Superior temporal gyrus (tissue), 1 donor: ENCODE measurements at regions not wholly inside any gene's neighbourhood (a gene's known extent, or its start where the extent isn't known, plus 50 kb on each side); places are given as distances from the start of the nearest gene placed in this dataset.
"Not testable (repeated sequence)": the region's sequence is repeated elsewhere in the genome, so short reads cannot be mapped to it uniquely, and the experiment has no call there.

ENCODE experiments used
- DNase-seq: peaks from one replicate; pipeline ENCODE4 v3.0.0-alpha.2; 2016; ENCODE audit errors: extremely low spot score

DNA sequence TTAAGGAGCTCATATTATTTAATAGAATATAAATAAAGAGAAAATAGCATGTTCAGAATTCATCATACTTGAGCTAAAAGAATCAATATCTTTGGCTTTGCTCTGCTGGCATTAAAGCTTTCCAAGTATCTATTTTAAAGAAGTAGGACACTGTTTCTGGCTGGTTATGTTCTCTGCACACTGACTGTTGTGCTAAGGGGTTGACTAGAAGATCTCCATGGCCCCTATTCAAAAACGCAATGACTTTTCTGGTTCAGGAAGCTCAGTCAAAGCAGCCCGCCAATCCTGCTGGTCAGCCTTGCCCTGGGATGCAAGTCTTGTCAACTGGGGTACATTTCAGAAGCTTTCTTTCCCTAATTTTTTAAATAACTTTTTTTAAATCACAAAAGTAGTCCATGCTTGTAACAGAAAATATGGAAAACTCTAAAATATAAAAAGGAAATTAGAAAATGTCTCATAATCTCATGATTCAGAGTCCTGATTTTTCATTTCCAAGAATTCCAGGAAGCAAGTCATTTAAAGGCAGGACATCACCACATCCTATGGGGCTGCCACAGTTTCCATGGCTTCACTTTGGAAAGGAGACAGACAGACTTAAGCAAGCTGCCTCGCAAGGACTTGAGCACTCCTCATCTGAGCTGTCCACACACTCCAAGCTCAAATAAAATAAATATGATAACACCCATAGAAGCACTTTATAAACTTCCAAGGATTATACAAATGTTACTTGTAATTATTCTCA, 195.1 kb downstream of the TXNL1 start:
- no peak for DNase-seq

DNA sequence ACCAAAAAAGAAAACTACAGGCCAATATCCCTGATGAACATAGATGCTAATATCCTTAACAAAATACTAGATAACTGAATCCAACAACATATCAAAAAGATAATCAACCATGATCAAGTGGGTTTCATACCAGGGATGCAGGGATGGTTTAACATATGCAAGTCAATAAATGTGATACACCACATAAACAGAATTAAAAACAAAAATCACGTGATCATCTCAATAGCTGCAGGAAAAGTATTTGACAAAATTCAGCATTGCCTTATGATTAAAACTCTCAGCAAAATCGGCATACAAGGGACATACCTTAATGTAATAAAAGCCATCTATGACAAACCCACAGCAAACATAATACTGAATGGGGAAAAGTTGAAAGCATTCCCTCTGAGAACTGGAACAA, 199.9 kb downstream of the TXNL1 start:
- not testable (repeated sequence) for DNase-seq

DNA sequence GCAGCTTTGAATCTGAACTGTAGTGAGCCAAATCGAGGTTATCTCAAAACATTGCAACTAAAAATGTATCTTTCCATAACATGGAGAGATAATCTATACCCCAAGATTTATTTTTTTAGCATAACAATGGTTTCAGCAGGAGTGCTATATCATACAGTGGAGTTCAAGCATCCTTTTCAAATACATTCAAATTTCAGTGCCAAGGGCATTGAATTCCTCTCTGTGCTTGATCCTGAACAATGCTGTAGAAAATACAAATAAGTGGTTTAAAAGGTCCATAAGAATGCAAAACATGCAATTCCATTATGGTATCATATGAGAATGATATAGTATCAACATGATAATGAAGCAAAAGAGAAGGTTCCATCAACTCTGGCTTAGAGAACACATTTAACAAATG, 201.7 kb downstream of the TXNL1 start:
- no peak for DNase-seq

DNA sequence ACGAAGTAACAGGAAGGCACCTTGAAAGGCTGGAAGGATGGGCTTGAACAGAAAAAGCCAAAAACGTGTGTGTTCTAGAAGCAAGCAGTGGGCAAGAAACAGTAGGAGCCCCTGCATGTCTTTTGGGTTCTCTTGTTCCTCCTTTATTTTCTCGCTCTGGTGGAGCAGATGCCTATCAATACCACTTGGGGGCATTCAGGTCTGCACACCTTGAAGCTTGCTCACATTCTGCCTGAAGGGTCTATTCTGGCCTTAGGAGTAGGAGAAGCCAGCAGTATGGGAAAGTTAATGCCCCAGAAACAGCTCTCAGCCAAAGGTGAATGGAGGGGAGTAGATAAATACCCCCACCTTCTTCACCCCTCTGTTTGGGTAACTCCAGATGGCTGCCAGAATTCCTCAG, 204.5 kb downstream of the TXNL1 start:
- DNase-seq: no peak

DNA sequence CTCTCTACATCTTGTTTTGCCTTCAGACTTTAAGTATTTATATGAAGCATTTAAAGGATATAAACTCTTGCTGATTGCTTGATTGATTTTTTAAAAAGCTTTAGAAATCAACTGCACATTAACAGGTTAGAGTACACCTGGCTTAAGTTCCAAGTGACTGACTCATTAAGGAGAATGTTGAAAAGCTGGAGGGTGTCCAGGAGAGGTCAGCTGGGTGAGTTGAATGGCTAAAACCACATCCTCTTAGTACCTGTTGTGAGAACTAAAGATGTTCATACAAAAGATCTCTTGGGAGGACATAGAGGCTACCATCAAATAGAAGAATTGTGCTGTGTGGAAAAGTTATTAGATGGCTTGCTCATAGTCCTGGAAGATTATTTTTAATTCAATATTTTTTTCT, 206.8 kb downstream of the TXNL1 start:
- DNase-seq: no peak

DNA sequence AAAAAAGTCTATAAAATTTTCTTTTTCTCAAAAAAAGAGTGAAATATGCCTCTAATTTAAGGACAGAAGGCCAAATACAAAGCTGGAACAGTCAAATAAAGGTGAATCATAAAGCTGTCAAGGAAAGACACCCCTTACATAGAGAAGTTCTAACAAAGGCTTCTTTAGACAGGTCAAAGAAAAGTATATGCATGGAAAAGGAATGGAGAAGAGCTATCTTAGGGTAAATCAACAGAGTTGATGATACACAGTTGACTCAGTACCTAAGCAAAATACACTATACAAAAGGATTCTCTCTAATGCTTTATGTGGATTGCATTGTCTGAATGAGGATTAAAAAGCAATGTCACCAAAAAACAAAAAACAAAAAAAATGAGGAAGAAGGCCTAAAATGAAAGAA, 214.8 kb downstream of the TXNL1 start:
- no peak for DNase-seq

DNA sequence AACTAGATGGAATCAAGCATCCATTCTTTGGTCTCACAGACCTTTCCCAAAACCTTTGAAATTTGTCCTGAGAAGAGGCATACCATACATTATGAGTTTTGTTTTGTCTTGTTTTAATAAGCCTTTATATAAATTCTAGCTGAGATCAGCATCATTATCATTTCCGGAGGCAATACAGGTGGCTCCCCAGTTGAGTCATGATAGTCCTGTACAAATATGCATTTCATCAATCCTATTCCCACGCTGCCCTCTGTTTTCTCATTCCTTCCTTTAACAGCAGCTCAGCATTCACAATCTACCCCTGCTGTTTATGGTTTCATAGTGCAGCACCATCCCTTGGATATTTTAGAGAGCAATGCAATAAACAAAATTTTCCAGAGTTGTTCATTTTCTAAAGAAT, 216.7 kb downstream of the TXNL1 start:
- DNase-seq: no peak

DNA sequence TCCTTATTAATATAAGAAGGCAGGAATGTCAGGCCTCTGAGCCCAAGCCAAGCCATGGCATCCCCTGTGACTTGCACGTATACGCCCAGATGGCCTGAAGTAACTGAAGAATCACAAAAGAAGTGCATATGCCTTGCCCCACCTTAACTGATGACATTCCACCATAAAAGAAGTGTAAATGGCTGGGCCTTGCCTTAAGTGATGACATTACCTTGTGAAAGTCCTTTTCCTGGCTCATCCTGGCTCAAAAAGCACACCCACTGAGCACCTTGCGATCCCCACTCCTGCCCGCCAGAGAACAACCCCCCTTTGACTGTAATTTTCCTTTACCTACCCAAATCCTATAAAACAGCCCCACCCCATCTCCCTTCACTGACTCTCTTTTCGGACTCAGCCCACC, 217.5 kb downstream of the TXNL1 start:
- not testable (repeated sequence) for DNase-seq

DNA sequence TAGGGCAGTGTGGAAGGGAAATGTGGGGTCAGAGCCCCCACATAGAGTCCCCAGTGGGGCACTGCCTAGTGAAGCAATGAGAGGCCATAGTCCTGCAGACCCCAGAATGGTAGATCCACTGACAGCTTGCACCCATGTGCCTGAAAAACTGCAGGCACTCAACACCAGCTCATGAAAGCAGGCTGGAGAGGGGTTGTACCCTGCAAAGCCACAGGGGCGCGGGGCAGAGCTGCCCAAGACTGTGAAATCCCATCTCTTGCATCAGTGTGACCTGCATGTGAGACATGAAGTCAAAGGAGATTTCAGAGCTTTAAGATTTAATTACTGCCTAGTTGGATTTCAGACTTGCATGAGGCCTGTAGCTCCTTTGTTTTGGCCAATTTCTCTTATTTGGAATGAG, 224.0 kb downstream of the TXNL1 start:
- DNase-seq: no peak

DNA sequence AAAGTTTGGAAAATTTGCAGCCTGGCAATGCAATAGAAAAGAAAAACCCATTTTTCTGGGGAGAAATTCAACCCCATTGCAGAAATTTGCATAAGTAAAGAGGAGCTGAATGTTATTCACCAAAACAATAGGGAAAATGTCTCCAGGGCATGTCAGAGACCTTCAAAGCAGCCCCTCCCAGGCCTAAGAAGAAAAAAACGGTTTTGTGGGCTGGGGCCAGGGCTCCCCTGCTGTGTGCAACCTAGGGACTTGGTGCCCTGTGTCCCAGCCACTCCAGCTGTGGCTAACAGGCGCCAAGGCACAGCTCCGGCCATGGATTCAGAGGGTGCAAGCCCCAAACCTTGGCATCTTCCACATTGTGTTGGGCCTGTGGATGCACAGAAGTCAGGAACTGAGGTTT, 224.5 kb downstream of the TXNL1 start:
- no peak for DNase-seq

DNA sequence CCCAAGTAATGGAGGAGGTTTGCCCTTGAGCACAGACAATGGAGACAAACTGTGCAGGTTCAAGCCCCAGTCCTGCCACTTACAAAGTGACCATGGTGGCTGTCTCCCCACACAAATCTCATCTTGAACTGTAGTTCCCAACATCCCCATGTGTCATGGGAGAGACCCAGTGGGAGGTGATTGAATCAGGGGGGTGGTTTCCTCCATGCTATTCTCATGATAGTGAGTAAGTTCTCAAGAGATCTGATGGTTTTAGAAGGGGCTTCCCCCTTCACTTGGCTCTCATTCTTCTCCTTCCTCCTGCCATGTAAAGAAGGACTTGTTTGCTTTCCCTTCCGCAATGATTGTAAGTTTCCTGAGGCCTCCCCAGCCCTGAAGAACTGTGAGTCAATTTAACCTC, 225.4 kb downstream of the TXNL1 start:
- no peak for DNase-seq

DNA sequence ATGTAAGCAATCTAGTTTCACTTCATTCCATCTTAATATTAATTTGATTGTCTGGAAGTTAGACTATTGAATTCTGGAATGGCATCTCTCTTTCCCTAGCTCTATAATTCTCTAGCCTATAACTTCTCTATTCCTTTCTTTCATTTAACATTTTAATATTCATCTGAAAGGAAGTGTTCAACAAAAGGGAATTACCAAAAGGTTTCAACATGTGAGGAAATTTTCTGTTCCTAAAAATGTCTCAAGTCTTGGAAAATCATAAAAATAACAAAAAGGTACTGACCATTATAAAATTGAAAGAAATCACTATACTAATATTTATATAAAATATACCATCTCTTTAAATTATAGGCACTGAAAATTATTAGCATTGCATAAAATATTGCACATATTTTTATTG, 228.7 kb downstream of the TXNL1 start:
- no peak for DNase-seq

DNA sequence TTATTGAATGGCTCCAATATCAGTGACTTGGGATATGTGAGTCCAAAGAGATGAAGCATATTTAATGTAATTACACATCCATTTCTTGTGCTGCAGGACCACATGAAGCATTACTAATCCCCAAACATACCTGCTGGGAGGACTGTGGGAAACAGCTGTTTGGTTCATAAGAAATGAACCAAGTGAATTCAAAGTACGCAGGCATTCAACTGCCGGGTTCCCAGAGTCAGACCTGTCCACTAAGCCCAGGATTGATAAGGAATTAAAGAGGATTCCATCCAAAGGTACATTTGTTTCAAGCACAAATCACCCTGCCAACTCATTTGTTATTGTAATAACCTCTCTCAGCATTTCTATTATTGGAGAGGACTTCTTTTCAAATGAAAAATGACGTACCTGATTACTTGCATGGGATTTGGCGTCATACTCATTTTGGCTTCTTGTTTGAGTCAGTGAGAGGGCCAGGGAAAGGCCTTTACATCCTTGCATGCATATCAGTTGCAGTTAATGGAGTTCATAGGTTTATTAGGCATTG, 230.7 kb downstream of the TXNL1 start:
- no peak for DNase-seq

DNA sequence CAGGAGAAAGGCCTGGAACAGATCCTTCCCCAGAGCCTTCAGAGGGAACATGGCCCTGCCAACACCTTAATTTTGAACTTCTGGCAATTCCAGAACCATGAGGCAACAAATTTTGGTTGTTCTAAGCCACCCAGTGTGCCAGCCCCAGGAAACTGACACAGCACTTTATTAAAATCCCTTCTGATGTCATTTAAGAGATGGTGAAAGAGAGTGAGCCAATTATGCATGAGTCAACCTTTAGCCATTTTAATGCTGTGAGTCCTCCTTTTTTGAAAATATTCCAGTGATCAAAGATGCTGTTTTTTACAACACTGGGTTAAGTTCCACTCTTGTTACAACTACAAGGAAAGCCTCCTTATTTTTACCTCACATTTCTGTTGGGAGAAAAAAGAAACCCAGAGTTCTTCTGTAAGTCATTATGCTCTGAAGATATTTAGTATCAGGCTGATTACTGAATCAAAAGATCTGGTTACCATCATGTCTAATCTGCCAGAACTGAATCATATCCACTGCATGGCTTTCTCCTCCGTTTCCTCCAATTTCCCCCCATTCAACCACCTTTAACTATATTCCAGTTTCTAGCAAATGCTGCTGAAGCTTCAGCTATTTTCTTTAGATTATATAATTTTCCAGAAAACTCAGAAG, 235.4 kb downstream of the TXNL1 start:
- no peak for DNase-seq

DNA sequence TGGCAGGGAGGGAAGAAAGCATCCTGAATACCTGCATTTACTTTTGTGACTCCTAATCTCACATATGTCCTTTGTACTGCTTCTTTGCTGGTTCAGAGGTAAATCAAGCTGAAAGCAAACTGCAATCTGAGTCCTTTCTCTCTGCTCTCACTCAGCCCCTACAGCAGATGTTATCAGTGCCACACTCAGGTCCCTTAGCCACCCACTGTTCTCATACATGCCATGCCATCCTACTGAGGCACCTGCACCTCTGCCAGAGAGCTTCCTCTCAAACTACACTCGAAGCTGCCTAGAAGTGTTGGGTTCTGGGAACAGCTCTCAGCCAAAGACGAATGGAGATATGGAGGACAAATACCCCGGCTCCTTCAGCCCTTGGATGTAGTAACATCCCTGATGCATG, 244.5 kb downstream of the TXNL1 start:
- DNase-seq: no peak

DNA sequence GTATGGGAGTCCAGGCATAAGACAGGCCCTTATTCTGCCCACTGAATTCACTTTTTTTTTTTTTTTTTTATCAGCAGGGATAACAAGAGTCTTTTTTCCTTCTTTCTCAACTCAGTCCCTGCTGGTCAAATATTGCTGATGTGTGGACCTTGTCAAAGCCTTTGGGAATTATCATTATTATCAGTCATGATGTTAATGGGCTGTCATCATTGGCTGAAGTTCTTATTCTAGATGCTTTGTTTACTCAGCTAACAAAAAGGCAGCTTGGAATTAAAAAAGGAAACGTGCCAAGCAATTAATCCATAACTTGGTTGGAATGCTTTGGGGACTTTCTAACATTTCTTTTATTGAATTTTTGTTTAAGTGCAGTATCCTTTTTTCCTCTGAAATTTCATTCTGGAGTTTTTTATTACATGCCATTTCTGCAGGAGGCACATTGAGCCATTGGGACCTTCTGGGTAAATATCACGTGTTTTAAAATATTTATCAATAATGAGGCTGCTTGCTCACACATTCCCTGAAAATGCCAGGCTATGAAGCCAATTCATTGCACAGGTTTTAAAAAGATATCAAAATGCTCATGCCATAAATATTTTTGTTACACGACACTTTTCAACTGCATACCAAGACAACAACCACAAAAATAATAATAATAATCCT, 246.3 kb downstream of the TXNL1 start:
- no peak for DNase-seq

DNA sequence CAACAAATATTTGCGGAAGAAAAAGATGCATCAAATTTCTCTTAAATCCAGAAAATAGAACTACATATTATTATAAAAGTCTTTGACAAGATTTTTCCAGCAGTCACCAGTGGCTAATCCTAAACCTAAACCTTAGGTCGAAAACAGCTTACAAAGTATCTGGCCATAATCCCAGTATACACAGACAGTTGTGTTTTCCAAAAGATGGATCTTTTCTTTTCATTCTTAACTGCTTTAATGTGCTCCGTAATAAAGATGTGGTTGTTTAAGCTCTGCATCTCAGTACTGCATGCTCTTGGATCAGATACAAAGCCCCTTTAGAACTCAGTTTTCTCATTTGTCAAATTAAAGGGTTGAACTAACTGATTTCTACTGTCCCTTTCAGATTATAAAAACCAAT, 247.8 kb downstream of the TXNL1 start:
- peak; percentile 40 for DNase-seq

DNA sequence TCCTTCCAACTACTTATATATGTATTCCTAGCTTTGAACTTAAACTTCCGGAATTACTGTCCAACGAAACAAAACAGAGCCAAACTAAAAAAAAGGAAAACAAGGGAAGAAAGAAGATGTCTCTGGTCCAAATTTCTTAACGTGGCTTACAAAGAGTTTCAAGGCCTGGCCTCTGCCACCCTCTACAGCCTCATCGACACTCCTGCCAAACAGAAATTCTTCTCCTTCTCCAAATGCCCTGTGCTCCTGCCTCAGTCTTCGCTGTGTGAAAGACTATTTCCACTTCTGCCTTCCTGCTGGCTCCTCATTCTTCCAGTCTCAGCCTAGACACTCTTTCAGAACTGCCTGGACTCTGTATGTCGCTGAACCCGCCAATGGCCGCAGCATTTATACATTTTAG, 249.2 kb downstream of the TXNL1 start:
- DNase-seq: peak; percentile 27

DNA sequence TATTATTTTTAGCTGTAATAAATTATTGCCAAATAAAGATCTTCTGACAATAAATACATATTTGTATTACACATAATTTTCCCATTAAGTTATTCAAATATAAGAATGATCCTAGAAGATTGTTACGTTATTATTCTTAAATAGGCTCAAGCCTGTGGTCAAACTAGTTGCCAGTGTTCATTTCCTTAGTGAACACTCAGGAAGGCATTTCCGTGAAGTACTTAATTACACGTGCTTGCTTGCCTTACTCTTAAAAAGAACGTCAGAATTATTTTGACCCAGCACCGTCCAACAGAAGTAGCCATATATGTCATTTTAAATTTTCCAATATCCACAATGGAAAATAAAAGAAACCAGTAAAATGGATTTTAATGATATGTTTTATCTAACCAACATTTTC, 249.8 kb downstream of the TXNL1 start:
- DNase-seq: no peak

DNA sequence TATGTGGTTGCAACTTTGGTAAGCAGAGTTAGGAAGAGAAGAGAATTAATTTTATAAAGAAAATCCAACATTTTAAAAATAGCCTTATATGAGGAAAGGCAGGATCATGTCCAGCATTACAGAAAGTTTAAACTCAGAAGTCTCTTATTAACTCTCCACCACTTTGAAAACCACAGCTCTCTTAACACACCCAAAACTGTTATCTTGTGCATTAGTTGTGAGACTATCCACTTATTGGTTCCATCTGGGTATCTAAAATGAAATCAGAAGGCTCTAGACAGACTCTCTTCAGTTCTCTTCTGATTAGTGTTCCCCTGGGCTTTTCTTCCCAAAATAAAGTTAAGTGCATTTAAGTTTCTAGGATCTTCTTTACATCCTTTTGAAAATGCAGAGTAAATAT, 251.5 kb downstream of the TXNL1 start:
- DNase-seq: no peak

DNA sequence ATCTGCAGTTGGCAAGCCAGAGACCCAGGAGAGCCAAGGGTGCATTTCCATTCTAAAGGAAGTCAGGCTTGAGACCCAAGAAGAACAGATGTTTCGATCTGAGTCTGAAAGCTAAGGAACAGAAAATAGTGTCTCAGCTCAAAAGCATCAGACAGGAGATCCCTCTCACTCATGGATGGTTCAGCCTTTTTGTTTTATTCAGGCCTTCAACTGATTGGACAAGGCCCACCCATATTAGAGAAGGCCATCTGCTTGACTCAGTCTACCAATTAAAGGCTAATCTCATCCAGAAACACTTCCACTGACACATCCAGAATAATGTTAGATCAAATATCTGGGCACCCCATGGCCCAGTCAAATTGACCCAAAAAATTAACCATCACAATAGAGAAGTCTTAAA, 255.0 kb downstream of the TXNL1 start:
- DNase-seq: no peak

DNA sequence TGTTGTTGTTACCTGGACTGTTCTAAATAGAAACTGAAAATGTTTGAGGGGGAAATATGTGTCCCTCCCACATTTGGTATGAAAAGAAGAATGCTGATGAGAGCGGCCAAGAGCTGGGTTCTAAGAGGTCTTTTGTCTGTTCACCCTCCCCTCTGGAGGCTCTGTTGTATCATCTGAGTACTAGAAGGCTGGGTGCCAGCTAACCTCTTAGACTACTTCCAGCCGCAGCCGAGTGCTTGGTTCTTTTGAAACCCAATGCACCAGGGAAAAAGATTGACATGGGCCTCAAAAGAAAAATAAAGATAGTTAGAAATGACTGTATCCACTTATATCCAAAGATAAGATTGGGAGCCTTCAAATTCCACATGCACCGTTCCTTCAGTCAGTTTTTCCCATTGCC, 255.9 kb downstream of the TXNL1 start:
- peak; percentile 92 for DNase-seq

DNA sequence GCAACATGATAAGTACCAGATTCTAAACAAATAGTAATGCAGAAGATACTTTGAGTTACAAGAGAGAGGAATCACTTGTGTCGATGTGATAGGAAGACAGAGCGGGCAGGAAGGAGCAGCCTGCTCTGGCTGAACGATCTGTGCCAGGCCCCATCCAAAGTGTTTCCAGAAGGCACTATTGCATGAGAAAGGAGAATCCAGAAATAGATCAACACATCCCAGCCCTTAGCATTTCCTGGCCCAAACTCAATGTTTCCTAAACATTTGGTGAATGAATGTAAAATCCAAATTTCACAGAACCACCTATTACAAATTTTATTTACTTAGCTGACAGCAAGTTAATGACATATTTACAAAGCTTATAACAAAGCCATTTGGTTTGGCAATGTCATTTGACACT, 257.2 kb downstream of the TXNL1 start:
- no peak for DNase-seq
